DND-41 (cell line): ENCODE measurements at regions not wholly inside any gene's neighbourhood (a gene's known extent, or its start where the extent isn't known, plus 50 kb on each side); places are given as distances from the start of the nearest gene placed in this dataset.

ENCODE experiments used
- ATAC-seq: fragments of 200-7000 bp; cut with Tn5 transposase; 3 replicates; pipeline ENCODE4 v1.9.1; 2021; ENCODE audit warnings: low read depth; ENCODE audit not compliant: insufficient read depth
- DNase-seq: peaks from one replicate; pipeline ENCODE4 v3.0.0-alpha.2; 2020
- H2AFZ ChIP-seq: 2 replicates; pipeline ENCODE4 v1.6.0; 2012; ENCODE audit warnings: low read depth, low read length
- H3K27ac ChIP-seq: 2 replicates; pipeline ENCODE4 v1.5.1; 2012; ENCODE audit warnings: low read length, inconsistent platforms
- H3K27me3 ChIP-seq: fragments of 200-600 bp; sonication (generic); 2 replicates; pipeline ENCODE4 v1.6.0; 2012; ENCODE audit warnings: low read length, mild to moderate bottlenecking, inconsistent platforms; ENCODE audit not compliant: insufficient read depth, poor library complexity
- H3K36me3 ChIP-seq: 2 replicates; pipeline ENCODE4 v1.5.1; 2012; ENCODE audit warnings: low read length, inconsistent platforms; ENCODE audit not compliant: insufficient read depth
- H3K4me1 ChIP-seq: 2 replicates; pipeline ENCODE4 v1.5.1; 2012; ENCODE audit warnings: mild to moderate bottlenecking, low read length; ENCODE audit not compliant: insufficient read depth
- H3K4me2 ChIP-seq: 2 replicates; pipeline ENCODE4 v1.6.0; 2012; ENCODE audit warnings: mild to moderate bottlenecking, moderate library complexity, low read length, inconsistent platforms; ENCODE audit not compliant: insufficient read depth
- H3K4me3 ChIP-seq, 2 experiments: fragments of 200-600 bp in 1 of 2; shearing (Covaris generic) in 1 of 2; 2 replicates each; pipeline ENCODE4 v1.5.1; 2012 to 2016; ENCODE audit warnings: inconsistent platforms in 2 of 2, low read length in 2 of 2, mild to moderate bottlenecking in 2 of 2, low read depth in 1 of 2, moderate library complexity in 1 of 2
- H3K79me2 ChIP-seq: 2 replicates; pipeline ENCODE4 v1.6.0; 2012; ENCODE audit warnings: low read length, inconsistent platforms; ENCODE audit not compliant: insufficient read depth
- H3K9ac ChIP-seq: 2 replicates; pipeline ENCODE4 v1.6.0; 2012; ENCODE audit warnings: low read depth, mild to moderate bottlenecking, inconsistent platforms, low read length, moderate library complexity
- H3K9me3 ChIP-seq: 2 replicates; pipeline ENCODE4 v1.5.1; 2012; ENCODE audit warnings: low read length, moderate library complexity, mild to moderate bottlenecking, inconsistent platforms; ENCODE audit not compliant: insufficient read depth, severe bottlenecking
- H4K20me1 ChIP-seq: 2 replicates; pipeline ENCODE4 v1.6.0; 2012; ENCODE audit warnings: low read length; ENCODE audit not compliant: insufficient read depth
- CTCF ChIP-seq: IDR thresholded peaks from 2 replicates; pipeline ENCODE4 v1.5.1; 2012; ENCODE audit warnings: borderline replicate concordance, low read length, moderate library complexity, mild to moderate bottlenecking; ENCODE audit not compliant: poor library complexity, severe bottlenecking; ENCODE audit errors: extremely low read depth
- EZH2 ChIP-seq: IDR thresholded peaks from 3 replicates; pipeline ENCODE4 v1.6.1; 2012; ENCODE audit warnings: borderline replicate concordance, low read depth, mild to moderate bottlenecking, moderate library complexity, low read length, inconsistent platforms; ENCODE audit not compliant: severe bottlenecking

- DNase-seq = no peak
- no peak for ATAC-seq
- Histone ChIP-seq H3K4me1 (no peaks in the 10 kb centered on the region), H3K36me3 (no peaks in the 10 kb centered on the region), H4K20me1 (no peaks in the 10 kb centered on the region), H3K27me3 (no peaks in the 10 kb centered on the region), H3K79me2 (no peaks in the 10 kb centered on the region), H2AFZ (no peak overlapping the region), H3K9me3 (no peaks in the 10 kb centered on the region), H3K9ac (no peak overlapping the region), H3K4me3 (no peak overlapping the region), H3K4me2 (no peak overlapping the region), H3K27ac (no peak overlapping the region)
- TF ChIP-seq CTCF = no peak
- no peak for TF ChIP-seq EZH2
Measured at GRCh38 chr2:48127612-48128191, 186.8 kb upstream of the FOXN2 start.

GRCh38 chr2:48129293-48129950 is 185.1 kb upstream of the FOXN2 start:
- H3K9me3 ChIP-seq = no peaks in the 10 kb centered on the region
- H3K4me1 ChIP-seq = no peaks in the 10 kb centered on the region
- no peak overlapping the region for H2AFZ ChIP-seq
- H3K79me2 ChIP-seq = no peaks in the 10 kb centered on the region
- H3K4me2 ChIP-seq = no peak overlapping the region
- H3K27me3 ChIP-seq = no peaks in the 10 kb centered on the region
- H3K36me3 ChIP-seq = no peaks in the 10 kb centered on the region
- no peak overlapping the region for H3K27ac ChIP-seq
- no peak for DNase-seq
- no peaks in the 10 kb centered on the region for H4K20me1 ChIP-seq
- H3K4me3 ChIP-seq = no peak overlapping the region
- ATAC-seq = no peak
- H3K9ac ChIP-seq = no peak overlapping the region
- TF ChIP-seq EZH2 (no peak), CTCF (no peak)

- TF ChIP-seq EZH2 (no peak), CTCF (no peak)
- H3K79me2 ChIP-seq = no peaks in the 10 kb centered on the region
- no peaks in the 10 kb centered on the region for H3K27me3 ChIP-seq
- no peaks in the 10 kb centered on the region for H3K9me3 ChIP-seq
- no peak overlapping the region for H3K9ac ChIP-seq
- H3K4me3 ChIP-seq = no peak overlapping the region
- no peaks in the 10 kb centered on the region for H4K20me1 ChIP-seq
- ATAC-seq (no peak), DNase-seq (no peak)
- no peak overlapping the region for H3K27ac ChIP-seq
- no peaks in the 10 kb centered on the region for H3K4me1 ChIP-seq
- no peak overlapping the region for H2AFZ ChIP-seq
- no peak overlapping the region for H3K4me2 ChIP-seq
- no peaks in the 10 kb centered on the region for H3K36me3 ChIP-seq
Measured at GRCh38 chr2:48131539-48132270, 182.8 kb upstream of the FOXN2 start.
